PC-3 (cell line): ENCODE measurements at regions not wholly inside any gene's neighbourhood (a gene's known extent, or its start where the extent isn't known, plus 50 kb on each side); places are given as distances from the start of the nearest gene placed in this dataset.

Experiments
- ATAC-seq: fragments of 200-7000 bp; cut with Tn5 transposase; 2 replicates; pipeline ENCODE4 v1.9.1; 2020; ENCODE audit warnings: mild to moderate bottlenecking, moderate library complexity
- BruUV-seq: library from RNA; stranded (reverse); fragments of 400-500 nt; replicated peaks from 2 replicates; lab custom pipeline; 2021; lab: Mats Ljungman, UMichigan
- CTCF ChIA-PET: fragments of 300-600 bp; sonication (Branson Sonifier 250); formaldehyde crosslinking; loops from one replicate; lab custom pipeline; 2022; ENCODE audit warnings: antibody characterized with exemption; lab: Charles Lee
- POLR2A ChIA-PET: fragments of 300-600 bp; sonication (Branson Sonifier 250); formaldehyde crosslinking; loops from one replicate; lab custom pipeline; 2022; ENCODE audit warnings: antibody characterized with exemption; ENCODE audit not compliant: unreplicated experiment; lab: Charles Lee
- DNase-seq: peaks from one replicate; pipeline ENCODE4 v3.0.0-alpha.2; 2015
- H2AFZ ChIP-seq: fragments of 300-600 bp; sonication (generic); 2 replicates; pipeline ENCODE4 v1.6.0; 2016; ENCODE audit warnings: antibody characterized with exemption, low read length
- H3F3A ChIP-seq: fragments of 300-600 bp; sonication (generic); one replicate; pipeline ENCODE4 v1.6.0; 2017; ENCODE audit warnings: antibody characterized with exemption, low read length, control low read depth, mild to moderate bottlenecking; ENCODE audit not compliant: unreplicated experiment
- H3K27ac ChIP-seq: fragments of 300-600 bp; sonication (generic); 2 replicates; pipeline ENCODE4 v1.5.1; 2016; ENCODE audit warnings: mild to moderate bottlenecking, low read length
- H3K27me3 ChIP-seq: fragments of 300-600 bp; sonication (generic); 2 replicates; pipeline ENCODE4 v1.6.1; 2016; ENCODE audit warnings: low read length, mixed read lengths
- H3K36me3 ChIP-seq: fragments of 300-600 bp; sonication (generic); 2 replicates; pipeline ENCODE4 v1.6.1; 2016; ENCODE audit warnings: low read depth, mixed run types, low read length, mixed read lengths
- H3K4me1 ChIP-seq: fragments of 300-600 bp; sonication (generic); 2 replicates; pipeline ENCODE4 v1.5.1; 2016; ENCODE audit warnings: low read length; ENCODE audit not compliant: insufficient read depth
- H3K4me2 ChIP-seq: fragments of 300-600 bp; sonication (generic); 2 replicates; pipeline ENCODE4 v1.6.0; 2016; ENCODE audit warnings: low read length
- H3K4me3 ChIP-seq: fragments of 300-600 bp; sonication (generic); 2 replicates; pipeline ENCODE4 v1.5.1; 2016; ENCODE audit warnings: mild to moderate bottlenecking, low read length, mixed read lengths
- H3K79me2 ChIP-seq: fragments of 300-600 bp; sonication (generic); 2 replicates; pipeline ENCODE4 v1.6.1; 2017; ENCODE audit warnings: low read length, mixed read lengths
- H3K9ac ChIP-seq: fragments of 300-600 bp; sonication (generic); 2 replicates; pipeline ENCODE4 v1.6.0; 2016; ENCODE audit warnings: mild to moderate bottlenecking, low read length
- H3K9me2 ChIP-seq: fragments of 300-600 bp; sonication (generic); replicated peaks from 2 replicates; pipeline ENCODE4 v1.6.1; 2016; ENCODE audit warnings: mixed run types, low read length, mixed read lengths
- H3K9me3 ChIP-seq: fragments of 300-600 bp; sonication (generic); 2 replicates; pipeline ENCODE4 v1.6.1; 2016; ENCODE audit warnings: low read length, mixed read lengths
- H4K20me1 ChIP-seq: fragments of 300-600 bp; sonication (generic); 2 replicates; pipeline ENCODE4 v1.6.1; 2016; ENCODE audit warnings: low read length, mixed read lengths
- CTCF ChIP-seq: fragments of 300-600 bp; sonication (generic); conservative IDR thresholded peaks from 2 replicates; pipeline ENCODE4 v1.5.1; 2017; ENCODE audit warnings: antibody characterized with exemption, low read depth, mild to moderate bottlenecking, low read length
- EZH2 ChIP-seq: fragments of 300-600 bp; sonication (generic); IDR thresholded peaks from one replicate; pipeline ENCODE4 v1.6.1; 2017; ENCODE audit warnings: antibody characterized with exemption, mild to moderate bottlenecking, low read length; ENCODE audit not compliant: unreplicated experiment
- EZH2phosphoT487 ChIP-seq: fragments of 300-600 bp; sonication (generic); IDR thresholded peaks from 2 replicates; pipeline ENCODE4 v1.6.1; 2018; ENCODE audit warnings: mild to moderate bottlenecking, antibody characterized with exemption, low read length, borderline replicate concordance
- intact Hi-C: fragments of 100-400 bp; cut with micrococcal nuclease; formaldehyde crosslinking; loops from 2 replicates; pipeline ENCODE4 v1.9.0; 2023

DNA sequence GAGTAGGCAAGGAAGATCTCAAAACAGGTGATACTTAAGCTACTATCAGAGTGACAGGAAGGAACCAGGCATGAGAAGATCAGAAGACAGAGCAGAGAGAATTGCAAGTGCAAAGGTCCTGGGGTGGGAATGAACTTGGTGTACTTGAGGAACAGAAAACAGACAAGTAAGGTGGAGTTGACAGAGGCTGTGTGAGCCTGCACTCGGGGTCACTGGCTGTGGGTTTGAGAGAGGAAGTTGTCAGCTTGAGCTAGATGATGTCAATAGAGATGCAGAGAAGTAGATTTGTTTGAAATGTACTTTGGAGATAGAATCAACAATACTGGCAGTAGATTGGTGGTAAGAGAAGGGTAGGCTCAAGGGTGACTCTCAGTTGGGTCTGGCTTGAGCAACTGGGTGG lies 209.5 kb downstream of the CLIC5 start:
- intact Hi-C loops, result no loop called here
- H3K4me1 ChIP-seq, result no peaks in the 10 kb centered on the region
- H4K20me1 ChIP-seq, result no peaks in the 10 kb centered on the region
- peaks cover 16% of the 10 kb centered on the region; the same call in 1 of the 2 replicates for H3K27me3 ChIP-seq
- H3K9me3 ChIP-seq, result 0 out of 2 replicates have a peak, but pooled peaks cover 6% of the 10 kb centered on the region
- no peak overlapping the region for H3K4me2 ChIP-seq
- H3K9ac ChIP-seq, result no peak overlapping the region
- no peak overlapping the region for H3K27ac ChIP-seq
- no peak overlapping the region for H2AFZ ChIP-seq
- DNase-seq (no peak), ATAC-seq (no peak)
- H3K4me3 ChIP-seq, result no peak overlapping the region
- POLR2A ChIA-PET, result no interaction called here
- H3K79me2 ChIP-seq, result no peaks in the 10 kb centered on the region
- no peaks in the 10 kb centered on the region for H3K9me2 ChIP-seq
- CTCF ChIA-PET, result no interaction called here
- H3F3A ChIP-seq, result no peaks in the 10 kb centered on the region
- no peaks in the 10 kb centered on the region for H3K36me3 ChIP-seq
- TF ChIP-seq EZH2 (no peak), EZH2phosphoT487 (no peak), CTCF (no peak)
- BruUV-seq, result no TSS peak

DNA sequence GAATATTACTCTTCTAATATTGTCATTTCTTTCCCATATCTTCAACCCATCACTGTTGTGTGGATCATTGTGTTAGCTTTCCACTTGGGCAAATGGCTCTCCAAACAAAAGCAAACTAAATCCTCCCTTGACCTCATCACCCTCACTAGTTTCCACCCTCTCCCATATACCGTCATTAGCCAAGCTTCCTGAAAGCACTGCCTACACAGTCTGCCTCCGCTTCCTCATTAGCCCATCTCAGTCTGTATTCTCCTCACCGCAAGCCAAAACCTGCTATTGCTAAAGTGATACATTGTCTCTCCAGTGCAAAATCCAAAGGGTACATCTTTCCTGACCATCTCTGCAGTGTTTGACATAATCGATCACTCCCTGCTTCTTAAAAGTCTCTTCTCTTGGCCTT lies 212.6 kb downstream of the CLIC5 start:
- BruUV-seq, result no TSS peak
- no peaks in the 10 kb centered on the region for H3K9me2 ChIP-seq
- H3K4me1 ChIP-seq, result no peaks in the 10 kb centered on the region

More for the DNA sequence above, 212.6 kb downstream of the CLIC5 start:
- Histone ChIP-seq H3K9me3 (0 out of 2 replicates have a peak, but pooled peaks cover 6% of the 10 kb centered on the region), H3K27ac (no peak overlapping the region), H4K20me1 (no peaks in the 10 kb centered on the region), H3K36me3 (no peaks in the 10 kb centered on the region), H3K27me3 (peaks cover 6% of the 10 kb centered on the region; the same call in 1 of the 2 replicates), H2AFZ (no peak overlapping the region), H3F3A (no peaks in the 10 kb centered on the region), H3K4me2 (no peak overlapping the region), H3K9ac (no peak overlapping the region), H3K4me3 (no peak overlapping the region), H3K79me2 (no peaks in the 10 kb centered on the region)
- intact Hi-C loops, result no loop called here
- ChIA-PET CTCF (no interaction called here), POLR2A (no interaction called here)
- DNase-seq (no peak), ATAC-seq (no peak)
- TF ChIP-seq CTCF (no peak), EZH2phosphoT487 (no peak), EZH2 (no peak)
